Body of pancreas (tissue), 4 donors: ENCODE measurements at regions not wholly inside any gene's neighbourhood (a gene's known extent, or its start where the extent isn't known, plus 50 kb on each side); places are given as distances from the start of the nearest gene placed in this dataset.

Source experiments
- ATAC-seq: fragments of 150-250 bp; one replicate; pipeline ENCODE4 v1.9.1; 2016
- DNase-seq, 4 donors: peaks; one replicate each; pipeline ENCODE4 v3.0.0-alpha.2; 2019
- H3K27ac ChIP-seq, 4 donors: fragments of 200-600 bp; sonication (generic); 1 replicate in 3 of 4; 2 replicates in 1 of 4; pipeline versions ENCODE4 v1.5.1 to v1.6.1; 2016 to 2019; ENCODE audit warnings: mild to moderate bottlenecking in 1 of 4, mixed read lengths in 1 of 4, moderate library complexity in 1 of 4
- H3K27me3 ChIP-seq, 2 donors: fragments of 200-600 bp; sonication (generic); one replicate each; pipeline ENCODE4 v1.6.0; 2016; ENCODE audit warnings: mild to moderate bottlenecking in 1 of 2
- H3K36me3 ChIP-seq, 2 donors: fragments of 200-600 bp; sonication (generic); replicated peaks in 1 of 2; 2 replicates each; pipeline ENCODE4 v1.5.1; 2016; ENCODE audit warnings: low read depth in 2 of 2; ENCODE audit not compliant: insufficient read depth in 1 of 2
- H3K4me1 ChIP-seq: fragments of 200-600 bp; sonication (generic); one replicate; pipeline ENCODE4 v1.6.0; 2016
- H3K4me3 ChIP-seq, 2 donors: fragments of 200-600 bp; sonication (generic); 1 replicate in 1 of 2; 2 replicates in 1 of 2; pipeline ENCODE4 v1.5.1; 2016 to 2019
- H3K9me3 ChIP-seq, 3 donors: fragments of 200-600 bp; sonication (generic); 1 replicate in 2 of 3; 2 replicates in 1 of 3; pipeline ENCODE4 v1.5.1; 2016
- POLR2A ChIP-seq, 3 donors: fragments of 450-650 bp; IDR thresholded peaks; one replicate each; pipeline ENCODE4 v1.6.1; 2016; ENCODE audit warnings: antibody characterized with exemption in 3 of 3, mild to moderate bottlenecking in 2 of 3
- WGBS, 2 donors: methylation state at CpG; one replicate each; pipeline ENCODE4 v1.1.5; 2017; 5-methylcytosine and 5-hydroxymethylcytosine counted together
- intact Hi-C: fragments of 100-400 bp; cut with DNase I; formaldehyde crosslinking; loops from one replicate; pipeline ENCODE4 v1.15.1; 2023
- TF ChIP-seq, protein P1 (sequence below), 7 experiments: fragments of 450-650 bp in 4 of 7; fragments of 200-600 bp in 3 of 7; sonication (generic) in 3 of 7; IDR thresholded peaks; one replicate each; pipeline ENCODE4 v1.5.1; 2016 to 2019; ENCODE audit warnings: antibody characterized with exemption in 7 of 7

DNA sequence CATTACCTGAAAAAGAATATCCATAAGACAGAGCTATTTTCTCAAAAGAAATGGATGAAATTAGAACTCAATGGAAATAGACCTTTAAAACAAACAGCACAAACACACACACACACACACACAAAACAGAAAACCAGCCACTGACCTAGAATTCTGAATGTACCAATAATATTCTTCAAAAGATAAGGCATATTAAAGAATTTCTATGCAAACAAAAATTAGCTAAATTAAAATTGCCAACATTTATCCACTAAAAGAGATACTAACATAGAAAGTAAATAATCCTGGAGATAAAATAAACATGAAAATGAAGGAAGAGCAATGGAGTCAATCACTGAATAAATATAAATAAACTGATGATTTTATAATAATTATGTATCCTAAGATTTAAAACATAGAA is 431.2 kb downstream of the SH2D4B start:
- no peak for TF ChIP-seq POLR2A (IDR thresholded peaks at IDR 0.05)
- TF ChIP-seq, protein P1, sequence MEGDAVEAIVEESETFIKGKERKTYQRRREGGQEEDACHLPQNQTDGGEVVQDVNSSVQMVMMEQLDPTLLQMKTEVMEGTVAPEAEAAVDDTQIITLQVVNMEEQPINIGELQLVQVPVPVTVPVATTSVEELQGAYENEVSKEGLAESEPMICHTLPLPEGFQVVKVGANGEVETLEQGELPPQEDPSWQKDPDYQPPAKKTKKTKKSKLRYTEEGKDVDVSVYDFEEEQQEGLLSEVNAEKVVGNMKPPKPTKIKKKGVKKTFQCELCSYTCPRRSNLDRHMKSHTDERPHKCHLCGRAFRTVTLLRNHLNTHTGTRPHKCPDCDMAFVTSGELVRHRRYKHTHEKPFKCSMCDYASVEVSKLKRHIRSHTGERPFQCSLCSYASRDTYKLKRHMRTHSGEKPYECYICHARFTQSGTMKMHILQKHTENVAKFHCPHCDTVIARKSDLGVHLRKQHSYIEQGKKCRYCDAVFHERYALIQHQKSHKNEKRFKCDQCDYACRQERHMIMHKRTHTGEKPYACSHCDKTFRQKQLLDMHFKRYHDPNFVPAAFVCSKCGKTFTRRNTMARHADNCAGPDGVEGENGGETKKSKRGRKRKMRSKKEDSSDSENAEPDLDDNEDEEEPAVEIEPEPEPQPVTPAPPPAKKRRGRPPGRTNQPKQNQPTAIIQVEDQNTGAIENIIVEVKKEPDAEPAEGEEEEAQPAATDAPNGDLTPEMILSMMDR (IDR thresholded peaks at IDR 0.05) = no peak
- ATAC-seq (no peak), DNase-seq (no peak)
- no peak overlapping the region for H3K4me3 ChIP-seq
- no peak overlapping the region for H3K27ac ChIP-seq
- no peaks in the 10 kb centered on the region for H3K36me3 ChIP-seq
- no peaks in the 10 kb centered on the region for H3K9me3 ChIP-seq
- H3K27me3 ChIP-seq = no peaks in the 10 kb centered on the region
- no peaks in the 10 kb centered on the region for H3K4me1 ChIP-seq
- intact Hi-C loops = no loop called here

DNA sequence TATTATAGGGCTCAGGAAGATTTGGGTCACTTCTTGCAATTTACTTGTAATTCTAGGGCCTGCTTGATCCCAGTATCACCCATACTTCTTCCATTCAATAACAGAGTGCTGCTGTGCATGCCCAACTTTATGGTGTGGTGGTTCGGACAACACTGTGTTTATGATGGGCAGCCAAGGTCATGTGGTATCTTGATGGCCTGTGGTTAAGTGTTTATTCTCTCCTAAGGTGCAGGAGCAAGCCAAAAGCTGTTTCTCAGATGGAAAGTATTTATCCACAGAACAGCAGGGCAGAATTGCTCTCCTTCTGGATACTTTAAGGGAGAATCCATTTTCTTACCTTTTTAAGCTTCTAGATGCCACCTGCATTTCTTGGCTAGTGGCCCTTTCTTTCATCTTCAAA is 433.8 kb downstream of the SH2D4B start:
- Histone ChIP-seq H3K9me3 (no peaks in the 10 kb centered on the region), H3K36me3 (no peaks in the 10 kb centered on the region), H3K27ac (no peak overlapping the region), H3K27me3 (no peaks in the 10 kb centered on the region), H3K4me3 (no peak overlapping the region), H3K4me1 (no peaks in the 10 kb centered on the region)
- DNase-seq (no peak), ATAC-seq (no peak)
- 56 to 59% methylated on average over 1 of the region's 1 CpG for WGBS, 2 donors
- intact Hi-C loops = no loop called here
- no peak for TF ChIP-seq POLR2A (IDR thresholded peaks at IDR 0.05)
- TF ChIP-seq, protein P1 (IDR thresholded peaks at IDR 0.05) = no peak

DNA sequence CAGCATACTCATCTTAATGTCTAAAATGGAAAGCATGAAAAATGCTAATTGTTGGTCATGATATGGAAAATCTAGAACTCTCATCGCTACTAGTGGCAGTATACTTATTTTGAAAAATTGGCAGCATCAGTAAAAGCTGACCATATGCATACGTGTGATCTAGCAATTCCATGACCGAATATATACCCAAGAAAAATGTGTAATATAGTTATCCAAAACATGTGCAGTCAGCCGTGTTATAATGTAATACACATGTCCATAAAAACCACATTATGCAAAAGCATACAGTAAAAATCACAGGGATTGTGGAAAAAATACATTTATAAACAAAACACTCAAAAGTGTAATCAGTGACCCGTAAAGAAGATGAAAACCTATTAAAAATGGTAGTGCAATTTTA is 439.0 kb downstream of the SH2D4B start:
- TF ChIP-seq, protein P1 (IDR thresholded peaks at IDR 0.05) = no peak
- no peak for TF ChIP-seq POLR2A (IDR thresholded peaks at IDR 0.05)
- no peaks in the 10 kb centered on the region for H3K36me3 ChIP-seq
- no peak for ATAC-seq
- no peak overlapping the region for H3K27ac ChIP-seq
- H3K4me1 ChIP-seq = no peaks in the 10 kb centered on the region
- no peaks in the 10 kb centered on the region for H3K9me3 ChIP-seq
- no peak for DNase-seq
- WGBS, 2 donors = 61 to 81% methylated on average over 5 of the region's 5 CpGs
- intact Hi-C loops = no loop called here
- no peaks in the 10 kb centered on the region for H3K27me3 ChIP-seq
- H3K4me3 ChIP-seq = no peak overlapping the region

DNA sequence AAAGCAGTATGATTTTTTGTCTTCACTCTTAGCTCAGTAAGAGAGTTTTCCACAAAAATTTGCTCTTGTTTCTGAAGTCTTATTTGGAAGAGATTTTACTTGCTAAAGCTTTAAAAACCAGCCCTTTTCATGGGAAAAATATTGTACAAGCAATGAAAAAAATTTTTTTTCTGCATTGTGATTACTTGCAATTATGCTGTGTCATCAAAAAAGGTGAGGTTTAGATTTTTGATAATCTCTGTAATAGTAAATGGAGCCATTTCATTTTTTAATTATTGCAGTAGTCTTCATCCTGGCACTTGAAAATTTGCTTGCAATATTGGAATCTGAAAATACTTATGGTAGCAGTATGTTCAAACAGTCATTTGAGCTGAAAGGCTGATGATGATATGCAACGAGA is 447.4 kb downstream of the SH2D4B start:
- H3K9me3 ChIP-seq = no peaks in the 10 kb centered on the region
- H3K27ac ChIP-seq = no peak overlapping the region
- TF ChIP-seq, protein P1 (IDR thresholded peaks at IDR 0.05) = no peak
- intact Hi-C loops = no loop called here
- no peaks in the 10 kb centered on the region for H3K27me3 ChIP-seq
- no peaks in the 10 kb centered on the region for H3K36me3 ChIP-seq
- 62 to 67% methylated on average over 1 of the region's 1 CpG for WGBS, 2 donors
- DNase-seq = no peak
- H3K4me1 ChIP-seq = no peaks in the 10 kb centered on the region
- H3K4me3 ChIP-seq = no peak overlapping the region
- ATAC-seq = no peak

DNA sequence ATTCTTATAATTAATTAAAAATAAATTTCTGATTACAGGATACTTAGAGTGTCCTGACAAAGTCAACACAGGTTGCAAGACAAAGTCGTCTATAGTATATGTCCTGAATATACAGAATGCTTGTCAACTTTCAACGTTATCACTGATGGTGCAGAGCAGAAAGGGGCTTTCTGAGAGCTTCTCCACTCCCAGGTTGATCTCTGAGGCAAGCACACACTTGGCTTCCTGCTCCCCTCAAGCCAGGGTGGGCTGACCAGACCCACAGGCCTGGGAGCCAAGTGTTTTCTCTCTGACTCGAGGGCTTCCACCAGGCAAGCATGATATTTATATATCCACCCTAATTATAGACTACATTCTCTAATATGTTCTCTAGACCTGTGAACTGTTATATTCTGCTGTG is 448.9 kb downstream of the SH2D4B start:
- no peak for DNase-seq
- intact Hi-C loops = no loop called here
- Histone ChIP-seq H3K4me1 (no peaks in the 10 kb centered on the region), H3K36me3 (no peaks in the 10 kb centered on the region), H3K4me3 (no peak overlapping the region), H3K27ac (no peak overlapping the region), H3K27me3 (no peaks in the 10 kb centered on the region), H3K9me3 (no peaks in the 10 kb centered on the region)
- ATAC-seq = no peak
- WGBS, 2 donors = 41 to 64% methylated on average over 3 of the region's 3 CpGs
- TF ChIP-seq POLR2A (IDR thresholded peaks at IDR 0.05) = no peak
- TF ChIP-seq, protein P1 (IDR thresholded peaks at IDR 0.05) = no peak
